ENCODE measurements at regions not wholly inside any gene's neighbourhood (a gene's known extent, or its start where the extent isn't known, plus 50 kb on each side); places are given as distances from the start of the nearest gene placed in this dataset.
A peak's percentile ranks its signal among the peaks of the same experiment; 100 is the strongest.

- DNase-seq, result no peak
Measured at GRCh38 chr10:3248526-3249306, 76.1 kb upstream of the PITRM1 start.

DNA sequence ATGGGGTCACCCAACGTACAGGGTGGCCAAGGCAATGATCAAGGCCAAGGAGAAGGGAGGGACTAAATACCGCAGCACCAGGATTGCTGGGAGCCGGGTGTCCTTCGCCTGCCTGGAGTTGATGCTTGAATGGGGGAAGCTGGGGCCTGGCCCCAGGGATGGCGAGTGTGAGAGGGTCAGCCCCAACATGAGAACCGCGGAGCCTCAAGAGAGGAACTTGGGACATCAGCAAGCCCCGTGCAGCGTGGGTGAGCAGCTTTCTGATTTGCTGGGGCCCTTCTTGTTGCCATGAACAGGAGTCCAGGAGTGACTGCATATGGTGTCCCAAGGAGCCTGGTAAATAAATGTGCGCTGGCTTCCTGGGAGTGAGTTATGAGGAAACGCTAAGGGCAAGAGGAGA, 72.8 kb upstream of the PITRM1 start:
- no peak for DNase-seq

- DNase-seq, result no peak
Measured at GRCh38 chr10:3241967-3242650, 69.5 kb upstream of the PITRM1 start.

DNA sequence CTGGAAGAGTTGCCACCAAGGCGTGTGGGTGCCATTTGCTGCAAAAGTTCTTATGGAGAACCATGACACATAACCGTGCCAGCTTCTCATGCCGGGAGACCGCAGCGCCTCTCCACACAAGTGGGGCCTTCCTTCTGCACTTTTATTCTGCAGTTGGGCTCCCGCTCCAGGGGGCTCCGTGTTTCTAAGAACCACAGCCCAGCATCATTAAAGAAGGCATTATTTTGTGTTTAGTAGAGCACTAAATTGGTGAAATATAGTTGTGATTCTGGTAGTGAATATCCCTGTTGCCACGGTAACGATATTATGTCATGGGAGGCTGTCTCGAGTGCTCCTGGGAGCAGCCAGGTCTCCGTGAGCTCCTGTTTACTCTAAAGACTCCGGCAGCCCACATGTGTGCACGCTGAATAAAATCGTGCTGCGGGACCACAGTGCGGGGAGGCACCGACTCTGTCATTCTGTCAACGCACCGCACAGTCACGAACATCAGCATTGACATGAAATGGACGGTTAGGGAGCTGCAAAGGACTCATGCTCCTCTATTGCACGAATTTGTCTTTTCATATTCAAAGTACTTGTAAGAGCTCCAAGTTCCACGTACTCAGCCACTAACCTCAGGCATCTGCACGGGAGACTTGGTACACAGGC, 68.8 kb upstream of the PITRM1 start:
- DNase-seq, result no peak

- no peak for DNase-seq
Measured at GRCh38 chr10:3239920-3240894, 67.6 kb upstream of the PITRM1 start.

GRCh38 chr10:3239066-3239919, 66.7 kb upstream of the PITRM1 start:
- DNase-seq, result peak; percentile 4

- DNase-seq, result no peak
Measured at GRCh38 chr10:3238115-3238871, 65.7 kb upstream of the PITRM1 start.

GRCh38 chr10:3237530-3237929, 64.9 kb upstream of the PITRM1 start:
- no peak for DNase-seq

DNA sequence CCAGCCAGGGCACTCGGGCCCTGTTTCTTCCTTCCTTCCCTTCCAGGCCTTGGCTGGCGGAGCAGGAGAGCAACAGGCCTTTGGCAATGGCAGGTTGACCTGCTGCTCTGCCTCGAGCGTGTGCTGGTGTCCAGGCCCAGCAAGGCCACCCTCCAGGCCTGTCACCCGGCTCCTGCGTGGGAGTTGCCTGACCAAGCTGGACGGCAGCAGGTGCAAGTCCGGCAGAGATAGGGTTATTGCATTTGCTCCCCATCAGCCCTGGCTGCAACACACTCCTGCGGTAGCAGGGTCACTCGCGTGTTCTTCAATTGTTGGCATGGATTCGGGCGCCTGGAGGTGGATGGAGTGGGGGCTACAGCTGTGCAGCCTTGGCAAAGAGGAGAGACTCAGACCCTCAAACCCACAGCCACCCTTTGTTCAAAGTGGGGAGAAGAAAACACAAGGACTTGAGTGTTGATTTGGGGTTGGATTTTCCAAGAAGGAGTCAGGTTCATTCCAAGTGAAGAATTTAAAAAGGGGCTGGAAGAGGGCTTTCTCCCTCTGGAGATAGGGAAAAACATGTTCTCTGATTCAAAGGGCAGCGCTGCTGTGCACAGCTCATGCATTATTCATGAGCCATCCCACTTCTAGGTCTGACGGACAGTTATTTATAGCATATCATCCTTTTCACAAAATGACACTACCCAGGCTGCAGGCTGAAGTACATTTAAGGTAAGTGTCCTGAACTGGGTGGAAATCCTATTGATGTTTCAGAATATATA, 64.2 kb upstream of the PITRM1 start:
- DNase-seq, result no peak

DNA sequence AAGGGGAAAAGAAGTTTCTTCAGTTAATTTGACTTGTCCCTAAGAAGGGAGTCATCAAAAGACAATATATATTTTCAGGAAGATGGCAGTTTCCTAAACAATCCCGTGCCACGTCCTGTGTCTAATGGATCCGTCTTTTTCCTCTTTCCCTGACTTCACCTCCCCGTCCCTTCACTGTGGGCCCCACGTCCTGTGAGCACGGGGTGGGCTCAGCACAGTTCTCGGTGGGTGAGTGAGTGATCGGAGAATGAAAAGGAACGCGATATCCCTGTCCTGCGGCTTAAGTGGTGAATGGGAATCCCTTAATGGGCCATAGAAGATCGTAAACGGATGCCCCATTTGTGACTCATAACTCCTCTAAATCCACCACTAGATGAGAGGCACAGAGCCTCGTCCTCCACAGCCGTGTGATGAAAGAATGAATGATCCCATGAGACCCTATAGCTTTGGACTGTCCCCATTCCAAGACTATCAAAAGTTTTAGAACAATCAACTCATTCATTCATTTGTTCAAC, 63.5 kb upstream of the PITRM1 start:
- no peak for DNase-seq

GRCh38 chr10:3235395-3235794, 62.8 kb upstream of the PITRM1 start:
- DNase-seq, result no peak

GRCh38 chr10:3233486-3233990, 61.0 kb upstream of the PITRM1 start:
- DNase-seq, result no peak

- no peak for DNase-seq
Measured at GRCh38 chr10:3231951-3232730, 59.6 kb upstream of the PITRM1 start.

- no peak for DNase-seq
Measured at GRCh38 chr10:3229815-3230214, 57.2 kb upstream of the PITRM1 start.

- no peak for DNase-seq
Measured at GRCh38 chr10:3228629-3228945, 56.0 kb upstream of the PITRM1 start.

DNA sequence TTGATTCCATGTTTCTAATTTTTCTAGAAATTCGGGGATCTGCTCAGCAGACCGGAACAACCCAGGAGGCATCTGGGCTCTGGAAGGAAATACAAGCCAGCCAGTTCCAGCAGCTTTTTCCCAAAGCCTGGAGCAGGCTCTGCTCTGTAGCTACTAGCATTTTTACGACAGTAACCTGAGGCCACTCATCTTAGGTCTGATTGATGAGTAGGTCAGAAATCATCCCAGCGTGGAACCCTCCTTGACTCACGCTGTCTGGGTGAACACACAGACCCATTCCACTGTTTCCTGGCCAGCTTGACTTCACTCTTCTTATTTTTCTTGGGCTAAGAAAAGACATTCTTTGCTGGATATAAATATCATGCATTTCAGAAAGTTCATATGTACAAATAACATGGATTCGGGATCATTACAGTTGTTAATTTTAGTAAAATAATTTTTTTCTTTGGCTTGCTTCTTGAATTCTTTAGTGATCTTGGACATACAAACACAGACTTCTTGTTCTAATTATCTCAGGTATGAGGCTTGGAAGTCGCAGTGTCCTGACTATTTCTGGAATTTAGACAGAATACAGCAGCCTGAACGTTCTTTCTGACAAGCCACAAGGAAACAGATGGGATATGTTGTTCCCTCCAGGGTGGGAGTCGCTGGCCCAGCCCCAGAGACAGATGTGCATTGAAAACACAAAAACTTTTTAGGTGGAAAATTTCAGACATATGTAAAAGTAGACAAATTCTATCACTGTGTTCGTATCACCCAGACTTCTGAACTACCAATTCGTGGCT, 54.6 kb upstream of the PITRM1 start:
- DNase-seq, result no peak

DNA sequence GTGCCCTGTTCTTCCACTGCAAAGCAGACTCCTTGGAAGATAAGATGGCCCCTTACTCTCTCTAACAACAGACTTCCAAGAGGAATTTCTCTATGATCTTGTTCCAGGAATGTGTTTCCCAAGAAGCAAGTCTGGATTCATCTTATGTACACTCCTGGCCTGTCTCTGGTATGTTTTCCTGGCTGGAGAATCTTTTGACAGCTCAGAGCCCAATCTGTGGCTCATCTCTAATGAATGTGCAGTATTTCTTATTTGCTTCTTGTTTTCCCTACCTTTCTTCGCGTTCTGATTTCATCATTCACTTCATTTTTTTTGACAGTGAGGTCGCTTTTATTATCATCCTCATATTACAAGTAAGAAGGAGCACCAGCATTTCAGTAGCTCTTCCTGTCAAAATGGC, 53.0 kb upstream of the PITRM1 start:
- DNase-seq, result no peak

DNA sequence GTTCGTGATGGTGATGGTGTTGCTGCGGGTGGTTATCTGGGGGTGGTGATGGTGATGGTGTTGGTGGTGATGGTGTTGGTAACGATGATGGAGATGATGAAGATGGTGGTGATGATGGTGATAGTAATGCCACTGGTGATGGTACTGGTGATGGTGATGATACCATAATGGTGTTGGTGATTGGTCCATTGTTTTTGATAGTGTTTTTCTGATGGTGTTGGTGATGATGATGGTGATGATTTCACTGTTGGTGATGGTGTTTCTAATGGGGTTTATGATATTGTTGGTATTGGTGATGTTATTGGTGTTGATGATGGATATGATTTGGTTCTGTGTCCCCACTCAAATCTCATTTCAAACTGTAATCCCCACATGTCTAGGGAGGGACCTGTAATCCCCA, 51.7 kb upstream of the PITRM1 start:
- DNase-seq, result no peak

Measured in NCI-H2171 treated with DMSO at 0.1 percent for 48 hours (cell line).